HG03135 (cell line): ENCODE measurements at regions not wholly inside any gene's neighbourhood (a gene's known extent, or its start where the extent isn't known, plus 50 kb on each side); places are given as distances from the start of the nearest gene placed in this dataset.
"Not testable (repeated sequence)": the region's sequence is repeated elsewhere in the genome, so short reads cannot be mapped to it uniquely, and the experiment has no call there.

Experiments used
- ATAC-seq: cut with Tn5 transposase; IDR thresholded peaks from one replicate; pipeline ENCODE4 v1.9.1; 2021; ENCODE audit warnings: mild to moderate bottlenecking, moderate library complexity; ENCODE audit not compliant: unreplicated experiment

DNA sequence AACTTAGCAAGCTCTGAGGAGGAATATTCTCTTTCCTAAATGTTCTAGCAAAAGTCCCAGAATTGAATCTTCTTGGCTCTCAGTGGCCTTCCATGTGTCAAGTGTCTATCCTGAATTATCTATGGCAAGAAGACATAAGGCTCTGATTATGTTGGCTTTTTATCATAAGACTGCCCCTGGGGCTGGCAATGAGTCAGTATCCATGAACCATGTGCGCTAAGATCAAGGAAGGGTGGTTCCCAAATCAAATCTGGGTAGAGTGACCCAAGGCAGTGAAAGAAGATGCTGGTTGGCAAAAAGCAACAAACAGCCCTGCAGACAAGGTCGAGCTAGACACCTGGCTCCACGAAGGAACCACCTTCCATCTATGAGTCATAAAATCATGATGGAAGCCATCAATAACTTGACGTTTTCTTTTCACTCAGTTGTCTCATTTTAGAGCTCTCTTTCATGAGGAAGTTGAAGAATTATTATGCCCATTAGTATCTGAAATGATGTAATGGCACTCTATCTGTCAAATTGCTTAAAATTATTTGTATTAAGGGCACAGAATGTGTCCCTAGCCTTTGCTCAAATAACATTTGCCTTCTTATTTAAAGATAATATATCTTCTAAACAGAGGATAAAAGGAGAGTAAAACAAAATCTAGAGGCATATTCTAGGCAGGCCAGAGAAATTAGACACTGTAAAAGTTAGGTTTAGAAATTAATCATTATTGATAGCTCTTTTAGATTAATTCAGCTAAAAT is 657.7 kb upstream of the GOT2 start:
- ATAC-seq: no peak

DNA sequence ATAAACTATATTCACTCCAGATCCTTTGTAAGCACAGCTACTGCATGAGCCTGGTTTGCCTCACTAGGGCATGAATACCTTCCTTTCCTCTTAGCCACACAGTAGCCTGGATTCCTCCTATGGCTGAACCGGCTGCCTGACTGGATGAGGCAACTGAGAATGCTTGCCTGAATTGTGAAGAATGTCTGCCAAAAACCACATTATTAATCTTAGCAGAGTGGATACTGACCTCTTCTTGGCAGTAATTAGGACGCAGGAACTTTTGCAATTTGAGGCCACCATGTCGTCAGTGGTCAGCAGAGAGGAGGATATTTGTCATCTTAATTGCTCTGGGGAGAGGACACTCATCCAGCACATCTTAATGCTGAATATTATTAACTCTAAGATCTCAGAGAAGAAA is 651.8 kb upstream of the GOT2 start:
- ATAC-seq: no peak

DNA sequence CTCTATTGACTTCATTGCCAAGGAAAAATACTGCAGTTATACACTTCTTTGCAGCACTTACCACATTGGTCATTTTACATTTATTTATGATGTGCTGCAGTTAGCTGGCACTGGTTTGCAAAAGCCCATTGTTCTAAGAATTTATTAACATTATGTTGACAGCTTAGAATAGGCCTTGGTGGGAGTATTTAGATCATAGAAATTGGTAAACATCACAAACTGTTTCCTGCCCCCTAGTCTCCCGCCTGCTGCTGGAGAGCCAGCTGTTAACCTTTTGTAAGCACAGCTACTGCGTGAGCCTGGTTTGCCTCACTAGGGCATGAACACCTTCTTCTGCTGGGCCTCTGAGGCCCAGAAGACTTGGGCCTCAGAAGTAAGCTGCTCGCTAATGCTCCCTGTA is 651.4 kb upstream of the GOT2 start:
- no peak for ATAC-seq

DNA sequence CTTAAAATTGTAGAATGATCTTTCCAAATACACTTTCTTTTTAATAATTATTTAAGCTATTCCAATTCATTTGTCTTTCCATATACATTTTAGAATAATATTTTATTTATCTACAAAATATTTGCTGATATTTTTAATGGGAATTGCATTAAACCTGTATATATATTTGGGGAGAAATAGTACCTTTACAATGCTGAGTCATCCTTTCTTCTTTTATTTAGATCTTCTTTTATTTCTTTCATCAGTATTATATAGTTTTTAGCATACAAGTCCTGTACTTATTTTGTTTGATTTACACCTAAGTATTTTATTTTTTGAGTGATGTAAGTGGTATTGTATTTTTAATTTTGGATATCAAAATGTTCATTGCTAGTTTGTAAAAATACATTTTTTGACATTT is 639.5 kb upstream of the GOT2 start:
- no peak for ATAC-seq

DNA sequence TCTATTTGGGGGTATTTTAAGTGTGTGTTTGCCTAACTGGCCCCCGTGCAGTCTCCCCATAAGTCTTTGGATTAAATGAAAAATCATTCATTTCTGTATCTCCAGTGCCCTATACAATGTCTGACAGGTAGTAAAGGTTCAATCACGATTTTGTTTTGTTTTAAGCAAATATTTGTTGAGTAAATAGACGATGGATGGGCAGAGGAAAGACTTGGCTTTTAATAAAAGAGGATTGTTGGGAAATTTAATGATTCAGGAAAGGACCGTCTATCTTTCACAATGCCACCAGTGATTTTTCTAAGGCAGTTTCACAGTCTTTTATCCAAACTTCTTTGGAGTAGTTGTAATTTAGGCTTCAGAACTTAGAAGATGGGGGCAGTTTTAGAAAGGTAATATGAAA is 636.6 kb upstream of the GOT2 start:
- ATAC-seq: no peak

DNA sequence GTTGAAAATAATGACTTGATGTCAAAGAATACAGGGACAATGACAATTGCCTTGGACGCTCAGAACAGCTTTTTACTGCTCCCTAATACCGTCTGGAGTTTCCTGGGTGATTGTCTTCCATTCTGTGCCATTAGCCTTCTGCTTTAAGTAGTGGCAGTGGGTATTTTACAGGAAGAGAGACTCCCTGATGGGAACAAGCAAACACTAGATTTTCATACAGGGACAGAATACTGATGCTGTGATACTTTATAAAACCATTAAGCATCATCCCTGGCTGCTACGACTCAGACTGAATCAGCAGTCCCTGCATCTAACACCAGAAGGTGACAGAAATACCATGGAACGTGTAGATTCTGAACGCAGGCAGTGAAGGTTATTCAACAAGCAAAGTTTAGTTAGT is 635.4 kb upstream of the GOT2 start:
- no peak for ATAC-seq

DNA sequence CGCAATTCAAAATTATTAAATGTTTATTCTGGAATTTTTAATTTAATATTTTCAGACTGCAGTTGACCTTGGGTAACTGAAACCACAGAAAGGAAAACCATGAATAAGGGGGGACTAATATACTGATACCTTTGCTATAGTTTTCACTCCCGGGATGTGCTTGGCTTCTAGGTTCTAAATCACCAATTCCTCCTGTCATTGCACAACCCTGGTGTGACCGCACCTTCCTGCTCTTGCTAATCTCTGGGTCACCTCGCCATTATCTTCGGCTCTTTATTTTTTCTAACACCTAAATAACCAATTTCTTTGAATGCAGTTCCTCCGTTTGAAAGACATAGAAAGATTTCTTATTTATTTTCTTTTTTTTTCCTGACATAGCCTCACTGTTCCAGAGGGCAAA is 634.5 kb upstream of the GOT2 start:
- ATAC-seq: no peak

DNA sequence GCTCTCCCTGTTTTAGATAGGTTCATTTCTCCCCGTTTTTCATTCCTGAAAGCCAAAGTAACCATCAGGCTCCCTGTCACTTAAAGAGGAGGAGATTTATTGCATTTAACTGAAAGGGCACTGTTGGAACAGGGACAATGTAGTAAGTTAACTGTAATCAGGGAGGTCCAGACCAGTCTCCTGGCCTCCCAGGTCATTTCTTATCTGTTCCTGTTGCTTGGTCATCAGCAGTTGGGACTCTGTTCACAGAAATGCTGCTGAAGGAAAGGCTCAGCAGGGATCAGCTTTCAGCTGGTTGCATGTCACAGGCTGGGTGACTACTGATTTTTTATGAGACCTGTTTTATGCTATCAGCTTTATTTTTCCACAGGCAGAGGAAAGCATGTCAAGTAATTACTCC is 622.6 kb upstream of the GOT2 start:
- ATAC-seq: no peak

DNA sequence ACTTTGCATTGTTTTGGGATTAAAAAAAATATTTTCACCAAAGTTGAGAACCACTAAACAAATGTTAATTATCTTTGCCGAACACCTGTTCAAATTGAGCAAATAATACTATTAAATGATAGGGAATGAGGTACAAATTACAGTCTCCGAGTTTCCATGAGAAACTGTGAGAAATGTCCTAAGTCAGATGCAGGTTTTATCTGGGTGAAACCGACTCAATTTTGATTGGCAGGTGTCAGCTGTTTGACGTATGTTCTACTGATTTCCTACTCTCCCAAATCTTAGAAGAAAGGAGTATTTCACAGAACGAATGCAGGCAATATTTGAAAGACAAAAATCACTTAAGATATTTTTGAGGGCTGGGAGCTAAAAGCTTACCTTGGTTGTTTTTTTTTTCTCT is 622.0 kb upstream of the GOT2 start:
- ATAC-seq: no peak

DNA sequence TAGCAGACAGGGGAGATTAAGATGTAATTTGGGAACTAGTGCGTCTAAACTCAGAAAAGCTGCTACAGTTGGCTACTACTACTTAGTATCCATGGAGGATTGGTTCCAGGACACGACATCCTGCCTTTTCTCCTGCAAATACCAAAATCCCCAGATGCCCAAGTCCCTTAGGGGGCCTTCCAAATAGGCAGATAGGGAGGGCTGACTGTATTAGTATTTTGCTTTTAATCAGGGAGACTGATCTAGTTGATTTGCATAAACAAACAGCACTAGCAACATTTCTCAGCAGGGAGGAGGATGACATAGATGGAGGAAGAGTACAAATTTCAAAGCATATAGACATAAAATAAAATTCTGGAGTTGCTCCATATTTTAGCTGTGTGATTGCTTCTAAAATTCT is 621.6 kb upstream of the GOT2 start:
- no peak for ATAC-seq

DNA sequence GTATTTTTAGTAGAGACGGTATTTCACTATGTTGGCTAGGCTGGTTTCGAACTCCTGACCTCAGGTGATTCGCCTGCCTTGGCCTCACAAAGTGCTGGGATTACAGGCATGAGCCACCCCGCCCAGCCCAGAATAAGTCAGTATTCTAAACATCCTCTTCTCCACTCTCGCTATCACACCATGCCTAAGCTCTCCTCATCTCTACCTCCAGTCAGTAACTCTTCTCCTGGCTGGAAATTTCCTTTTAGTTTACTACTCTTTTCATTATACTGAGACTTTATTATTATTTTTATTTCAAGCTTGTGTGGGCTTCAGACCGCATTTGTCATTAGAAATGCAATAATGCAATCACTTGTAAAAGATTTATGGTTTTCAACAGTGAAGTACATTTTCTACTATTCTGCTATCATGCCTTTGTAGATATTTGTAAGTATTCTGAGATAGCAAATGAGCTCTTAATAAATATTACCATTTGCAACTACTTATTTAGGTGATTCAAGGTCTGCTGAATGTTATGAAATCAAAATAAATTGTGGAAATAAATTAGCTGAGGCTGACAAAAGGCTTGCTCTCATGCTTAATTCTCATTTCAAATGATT is 617.3 kb upstream of the GOT2 start:
- ATAC-seq: no peak

DNA sequence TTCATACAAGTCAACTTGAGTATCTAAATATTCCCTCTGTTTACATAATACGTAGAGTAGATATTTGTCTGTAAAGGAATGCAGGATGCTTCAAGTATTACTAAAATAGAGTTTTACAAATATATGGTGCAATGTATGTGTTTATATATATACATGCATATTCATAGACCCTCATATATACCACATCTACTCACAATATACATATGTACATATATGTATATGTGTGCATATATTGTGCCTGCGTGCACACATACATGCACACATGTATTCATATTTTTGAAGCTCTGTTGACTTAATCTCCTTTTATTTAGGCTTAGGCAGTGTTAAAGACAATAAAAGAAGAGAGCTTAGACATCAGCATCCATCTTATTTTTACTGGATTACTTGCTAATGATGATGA is 616.6 kb upstream of the GOT2 start:
- no peak for ATAC-seq

DNA sequence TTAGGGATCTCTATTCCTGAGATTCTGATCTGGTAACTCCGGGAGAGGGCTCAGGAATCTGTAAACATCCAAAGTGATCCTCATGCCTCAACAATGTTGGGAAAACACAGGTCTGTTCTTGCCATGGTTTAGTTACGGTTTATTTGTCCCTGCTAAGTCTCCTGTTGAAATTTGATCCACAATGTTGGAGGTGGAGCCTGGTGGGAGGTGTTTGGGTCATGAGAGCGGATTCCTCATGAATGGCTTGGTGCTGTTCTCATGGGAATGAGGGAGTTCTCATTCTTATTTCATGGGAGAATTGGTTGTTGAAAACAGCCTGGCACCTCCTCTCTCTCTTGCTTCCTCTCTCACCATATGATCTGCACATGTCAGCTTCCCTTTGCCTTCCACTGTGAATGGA is 608.6 kb upstream of the GOT2 start:
- ATAC-seq: no peak

DNA sequence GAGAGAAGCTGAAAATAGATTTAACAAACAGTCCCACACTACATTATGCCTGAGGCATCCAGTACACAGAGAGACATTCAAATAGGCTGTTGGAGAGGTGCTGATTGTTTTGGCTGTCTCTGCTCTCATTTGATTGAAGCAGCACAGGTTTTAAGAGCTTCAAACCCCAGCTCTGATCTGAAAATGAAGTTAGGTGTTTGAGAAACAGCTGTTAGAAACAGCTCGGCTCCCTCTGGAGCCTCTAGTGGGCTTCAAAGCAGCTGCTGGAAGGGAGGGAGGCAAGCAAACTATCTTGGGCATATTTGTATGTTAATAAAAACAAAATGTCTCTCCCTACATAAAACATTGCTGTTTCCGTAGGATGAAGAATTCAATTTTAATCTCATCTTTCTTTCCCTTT is 607.3 kb upstream of the GOT2 start:
- ATAC-seq: no peak

DNA sequence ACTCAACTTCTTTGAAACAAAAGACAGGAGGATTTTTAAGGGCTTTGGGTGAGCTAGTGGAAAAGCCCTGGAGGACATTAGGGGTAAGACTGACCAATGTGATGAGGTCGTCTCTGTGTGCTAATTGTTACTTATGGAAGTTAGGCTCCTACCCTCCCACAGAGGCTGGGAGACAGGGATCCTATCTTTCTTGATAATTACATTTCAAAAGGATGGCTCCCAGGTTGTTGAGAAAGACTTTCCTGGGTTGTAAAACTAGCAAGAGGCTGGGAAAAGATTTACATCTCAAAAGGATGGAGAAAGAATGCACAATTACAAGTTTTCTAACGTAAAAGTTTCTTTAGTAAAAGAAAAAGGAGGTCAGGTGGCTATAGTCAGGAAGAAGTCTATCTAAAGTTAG is 605.8 kb upstream of the GOT2 start:
- no peak for ATAC-seq

DNA sequence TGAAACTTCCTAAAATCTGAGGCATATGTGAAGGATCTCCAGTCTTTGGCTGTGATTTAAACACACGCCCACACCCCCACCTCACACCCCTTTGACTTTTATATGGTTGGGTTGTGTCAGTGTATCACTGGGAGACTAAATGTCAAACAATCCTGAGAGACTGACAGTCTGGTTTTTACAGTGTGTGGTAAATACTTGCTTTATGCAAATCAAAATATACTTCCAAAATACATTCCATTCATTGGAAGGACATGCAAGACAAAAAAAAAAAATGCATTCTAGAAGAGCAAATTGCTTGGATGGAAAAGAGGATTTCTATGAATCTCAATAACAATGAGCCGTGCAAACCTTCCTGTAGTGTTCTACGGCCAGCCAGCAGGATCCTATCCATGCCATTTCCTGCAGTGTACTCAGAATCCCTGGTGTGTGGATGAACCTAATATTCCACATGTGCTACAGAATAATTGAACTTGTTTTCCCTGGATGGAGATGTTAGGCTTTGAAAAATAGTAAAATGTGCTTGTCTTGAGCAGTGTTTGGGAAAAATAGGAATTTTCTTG is 602.1 kb upstream of the GOT2 start:
- ATAC-seq: no peak

DNA sequence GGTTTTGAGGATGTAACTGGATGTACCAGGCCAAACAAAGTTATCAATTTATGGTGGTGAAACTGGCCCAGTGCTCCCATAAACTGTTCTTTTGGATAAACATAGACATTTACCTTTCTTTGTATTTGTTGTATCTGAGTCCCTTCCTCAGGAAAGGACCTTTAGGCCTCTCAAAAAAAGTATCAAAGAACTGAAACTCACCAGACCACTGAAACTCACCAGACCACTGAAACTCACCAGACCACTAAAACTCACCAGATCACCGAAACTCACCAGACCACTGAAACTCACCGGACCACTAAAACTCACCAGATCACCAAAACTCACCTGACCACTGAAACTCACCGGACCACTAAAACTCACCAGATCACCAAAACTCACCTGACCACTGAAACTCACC is 597.6 kb upstream of the GOT2 start:
- ATAC-seq: not testable (repeated sequence)

DNA sequence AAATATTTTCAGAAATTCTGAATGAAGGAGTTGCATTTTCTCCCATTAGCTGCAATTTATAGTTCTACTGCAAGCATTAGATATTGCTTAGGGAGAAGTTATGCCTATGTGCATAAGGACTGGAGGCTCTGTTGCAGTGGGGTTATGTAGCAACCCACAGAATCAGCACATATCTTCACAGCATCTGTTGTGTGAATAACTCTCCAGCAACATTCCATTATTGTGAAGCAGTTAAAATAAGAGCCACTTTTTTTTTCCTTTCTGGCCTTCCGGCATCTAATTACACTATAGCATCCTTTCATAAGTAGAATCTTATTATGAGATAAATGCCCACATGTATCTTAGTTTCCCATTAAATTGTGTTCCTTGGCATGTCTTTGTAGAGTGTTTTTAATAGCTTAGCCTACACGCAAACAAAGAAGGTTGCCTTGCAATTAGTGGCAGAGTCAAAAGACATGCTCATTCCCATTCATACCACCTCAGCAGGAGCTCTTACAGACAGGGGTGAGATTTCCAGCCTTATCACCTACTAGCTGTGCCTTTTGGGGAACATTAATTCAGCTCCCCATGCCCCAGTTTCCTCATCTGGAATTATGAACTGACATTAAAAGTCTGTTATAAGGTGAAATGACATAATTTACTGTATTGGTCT is 596.0 kb upstream of the GOT2 start:
- no peak for ATAC-seq

DNA sequence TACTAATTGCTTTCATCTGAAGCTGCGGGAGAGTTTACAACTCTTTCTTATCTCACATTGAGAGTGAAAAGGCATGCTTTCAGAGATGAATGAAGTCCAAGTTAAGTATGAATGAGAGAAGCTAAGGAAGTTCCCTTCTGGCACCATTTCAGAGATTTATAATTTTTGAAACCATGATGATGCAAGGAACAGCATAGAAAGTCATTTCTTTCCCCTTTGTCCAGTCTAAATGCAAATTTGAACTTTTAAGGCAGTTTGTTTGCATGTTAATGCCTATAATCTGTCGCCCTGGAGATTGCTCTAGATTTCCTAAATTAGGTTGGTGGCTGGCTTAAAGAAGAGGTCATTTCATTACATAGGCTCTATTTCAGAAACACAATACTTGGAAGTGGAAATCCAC is 594.8 kb upstream of the GOT2 start:
- ATAC-seq: no peak

DNA sequence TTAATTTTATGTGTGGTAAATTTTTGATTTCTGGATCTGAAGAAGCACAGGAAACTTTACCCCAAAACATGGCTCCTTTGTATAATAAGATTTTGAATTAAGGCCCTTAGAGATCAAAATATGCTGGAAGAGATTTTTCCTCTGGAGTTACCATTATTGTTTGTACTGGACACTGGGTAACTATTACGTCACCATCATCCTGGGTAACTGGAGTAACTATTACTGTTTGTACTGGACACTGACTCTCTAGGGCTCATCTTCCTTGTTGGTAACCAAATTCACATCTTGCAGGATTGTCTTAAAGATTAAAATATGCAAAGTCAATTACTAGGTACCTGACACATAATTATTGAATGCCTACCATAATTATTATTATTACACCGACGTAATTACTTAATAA is 593.8 kb upstream of the GOT2 start:
- ATAC-seq: no peak

DNA sequence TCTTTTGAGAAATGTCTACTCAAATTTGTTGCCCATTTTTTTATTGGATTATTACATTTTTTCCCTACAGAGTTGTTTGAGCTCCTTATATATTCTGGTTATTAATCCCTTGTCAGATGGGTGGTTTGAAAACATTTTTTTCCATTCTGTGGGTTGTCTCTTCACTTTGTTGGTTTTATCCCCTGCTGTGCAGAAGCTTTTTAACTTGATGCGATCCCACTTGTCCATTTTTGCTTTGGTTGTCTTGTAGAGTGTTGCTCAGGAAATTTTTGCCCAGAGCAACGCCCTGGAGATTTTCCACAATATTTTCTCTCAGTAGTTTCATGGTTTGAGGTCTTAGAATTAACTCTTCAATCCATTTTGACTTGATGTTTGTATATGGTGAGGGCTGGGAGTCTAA is 592.8 kb upstream of the GOT2 start:
- no peak for ATAC-seq

DNA sequence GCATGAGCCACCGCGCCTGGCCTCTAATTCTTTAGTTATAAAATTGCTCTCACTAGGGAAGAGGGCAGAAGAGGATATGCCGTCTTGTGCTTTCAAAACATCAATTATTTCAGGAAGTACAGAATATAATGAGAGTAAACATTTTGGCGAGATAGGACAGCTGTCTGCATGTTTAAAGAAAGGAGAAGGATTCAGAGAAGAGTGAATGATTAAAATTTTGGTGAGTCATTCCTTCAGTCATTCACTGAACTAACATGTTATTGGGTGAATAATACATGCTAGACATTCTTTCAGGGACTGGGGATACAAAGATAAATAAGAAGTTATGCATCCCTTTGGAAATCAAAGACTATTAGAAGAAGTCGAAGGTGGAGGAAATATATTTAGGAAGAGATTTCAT is 590.3 kb upstream of the GOT2 start:
- no peak for ATAC-seq
